Neural cell (in vitro differentiated cells): ENCODE measurements at regions not wholly inside any gene's neighbourhood (a gene's known extent, or its start where the extent isn't known, plus 50 kb on each side); places are given as distances from the start of the nearest gene placed in this dataset.

Experiments used
- H2AFZ ChIP-seq: fragments of 200-600, 300-800 bp; sonication (generic), shearing (Covaris generic); 2 replicates; pipeline ENCODE4 v1.6.0; 2014; ENCODE audit warnings: low read depth, mild to moderate bottlenecking, antibody characterized with exemption, low read length, moderate library complexity
- H3F3A ChIP-seq: fragments of 200-600 bp; shearing (Covaris generic); 2 replicates; pipeline ENCODE4 v1.6.1; 2016; ENCODE audit warnings: mild to moderate bottlenecking, moderate library complexity, mixed read lengths, antibody characterized with exemption, low read length; ENCODE audit not compliant: insufficient read depth, poor library complexity, severe bottlenecking
- H3K27ac ChIP-seq: fragments of 200-600, 300-800 bp; sonication (generic), shearing (Covaris generic); 2 replicates; pipeline ENCODE4 v1.5.1; 2014; ENCODE audit warnings: mild to moderate bottlenecking, low read length, moderate library complexity
- H3K27me3 ChIP-seq: fragments of 300-800, 200-600 bp; sonication (generic), shearing (Covaris generic); 2 replicates; pipeline ENCODE4 v1.6.0; 2014; ENCODE audit warnings: mild to moderate bottlenecking, low read depth, low read length, moderate library complexity; ENCODE audit not compliant: insufficient read depth
- H3K36me3 ChIP-seq: fragments of 300-800, 200-600 bp; sonication (generic), shearing (Covaris generic); 2 replicates; pipeline ENCODE4 v1.5.1; 2014; ENCODE audit warnings: mild to moderate bottlenecking, antibody characterized with exemption, low read length, moderate library complexity; ENCODE audit not compliant: insufficient read depth
- H3K4me2 ChIP-seq: fragments of 300-800, 200-600 bp; sonication (generic), shearing (Covaris generic); 2 replicates; pipeline ENCODE4 v1.6.0; 2014; ENCODE audit warnings: mild to moderate bottlenecking, low read length
- H3K4me3 ChIP-seq: fragments of 300-800, 200-600 bp; sonication (generic), shearing (Covaris generic); 2 replicates; pipeline ENCODE4 v1.5.1; 2014; ENCODE audit warnings: mild to moderate bottlenecking, low read length, moderate library complexity
- H3K79me2 ChIP-seq: fragments of 200-600 bp; shearing (Covaris generic); replicated peaks from 2 replicates; pipeline ENCODE4 v1.6.0; 2014; ENCODE audit warnings: mild to moderate bottlenecking, low read length, moderate library complexity; ENCODE audit not compliant: insufficient read depth
- H3K9ac ChIP-seq: fragments of 300-800, 200-600 bp; sonication (generic), shearing (Covaris generic); 2 replicates; pipeline ENCODE4 v1.6.1; 2016; ENCODE audit warnings: mild to moderate bottlenecking, low read length, mixed read lengths
- H3K9me2 ChIP-seq: fragments of 200-600 bp; shearing (Covaris generic); 2 replicates; pipeline ENCODE4 v1.6.1; 2016; ENCODE audit warnings: mild to moderate bottlenecking, low read length, mixed read lengths; ENCODE audit not compliant: insufficient read depth
- H3K9me3 ChIP-seq: fragments of 200-600, 300-800 bp; sonication (generic), shearing (Covaris generic); 2 replicates; pipeline ENCODE4 v1.6.1; 2016; ENCODE audit warnings: mild to moderate bottlenecking, mixed run types, low read length, moderate library complexity, mixed read lengths
- H4K20me1 ChIP-seq: fragments of 200-600 bp; shearing (Covaris generic); 2 replicates; pipeline ENCODE4 v1.6.1; 2016; ENCODE audit warnings: mild to moderate bottlenecking, mixed run types; ENCODE audit not compliant: insufficient read depth
- CTCF ChIP-seq: fragments of 450-650 bp; IDR thresholded peaks from 2 replicates; pipeline ENCODE4 v1.5.1; 2014; ENCODE audit warnings: antibody characterized with exemption, mild to moderate bottlenecking, moderate library complexity; ENCODE audit not compliant: poor library complexity, severe bottlenecking
- EP300 ChIP-seq: fragments of 450-650 bp; conservative IDR thresholded peaks from 2 replicates; pipeline ENCODE4 v1.6.1; 2014; ENCODE audit warnings: antibody characterized with exemption, mild to moderate bottlenecking, moderate library complexity; ENCODE audit not compliant: poor library complexity, severe bottlenecking
- EZH2 ChIP-seq: fragments of 200-600, 300-800 bp; shearing (Covaris generic), sonication (generic); IDR thresholded peaks from 2 replicates; pipeline ENCODE4 v1.6.1; 2014; ENCODE audit warnings: antibody characterized with exemption, low read length, borderline replicate concordance, mild to moderate bottlenecking; ENCODE audit not compliant: insufficient read depth, poor library complexity, severe bottlenecking
- MXI1 ChIP-seq: fragments of 450-650 bp; conservative IDR thresholded peaks from 2 replicates; pipeline ENCODE4 v1.6.1; 2014; ENCODE audit warnings: antibody characterized with exemption, mild to moderate bottlenecking; ENCODE audit not compliant: poor library complexity, severe bottlenecking
- POLR2AphosphoS5 ChIP-seq: IDR thresholded peaks from 2 replicates; pipeline ENCODE4 v1.6.1; 2012
- RAD21 ChIP-seq: fragments of 450-650 bp; conservative IDR thresholded peaks from 2 replicates; pipeline ENCODE4 v1.6.1; 2014; ENCODE audit warnings: antibody characterized with exemption, mild to moderate bottlenecking, moderate library complexity
- REST ChIP-seq: IDR thresholded peaks from 2 replicates; pipeline ENCODE4 v1.6.1; 2012; ENCODE audit warnings: borderline replicate concordance
- SMC3 ChIP-seq: fragments of 450-650 bp; conservative IDR thresholded peaks from 2 replicates; pipeline ENCODE4 v1.6.1; 2014; ENCODE audit warnings: antibody characterized with exemption, mild to moderate bottlenecking, moderate library complexity; ENCODE audit not compliant: poor library complexity
- TAF1 ChIP-seq: IDR thresholded peaks from 2 replicates; pipeline ENCODE4 v1.6.1; 2012; ENCODE audit warnings: low read depth

GRCh38 chr11:13889552-13890249, 72.8 kb upstream of the SPON1 start:
- Histone ChIP-seq H2AFZ (no peak overlapping the region), H3K9me2 (no peaks in the 10 kb centered on the region), H3K27me3 (no peaks in the 10 kb centered on the region), H4K20me1 (no peaks in the 10 kb centered on the region), H3K9me3 (no peaks in the 10 kb centered on the region), H3F3A (no peaks in the 10 kb centered on the region), H3K36me3 (no peaks in the 10 kb centered on the region), H3K79me2 (no peaks in the 10 kb centered on the region), H3K4me2 (no peak overlapping the region), H3K4me3 (no peak overlapping the region), H3K9ac (no peak overlapping the region), H3K27ac (no peak overlapping the region)
- no peak for TF ChIP-seq TAF1

GRCh38 chr11:13891911-13892310, 70.6 kb upstream of the SPON1 start:
- Histone ChIP-seq H3K9me2 (no peaks in the 10 kb centered on the region), H3K4me3 (no peak overlapping the region), H3K27me3 (no peaks in the 10 kb centered on the region), H3K9ac (no peak overlapping the region), H3K4me2 (no peak overlapping the region), H3K27ac (no peak overlapping the region), H2AFZ (no peak overlapping the region), H4K20me1 (no peaks in the 10 kb centered on the region), H3K36me3 (no peaks in the 10 kb centered on the region), H3K79me2 (no peaks in the 10 kb centered on the region), H3K9me3 (no peaks in the 10 kb centered on the region), H3F3A (no peaks in the 10 kb centered on the region)
- TF ChIP-seq POLR2AphosphoS5 (no peak), EP300 (no peak), MXI1 (no peak), EZH2 (no peak), SMC3 (no peak), REST (no peak), CTCF (no peak), RAD21 (no peak), TAF1 (no peak)
